Activated CD4-positive, alpha-beta T cell treated with anti-CD3 and anti-CD28 coated beads, Interleukin-2, Interleukin-4, amounts not matched to agents 100 ng/mL and 50 ng/mL, durations not matched to agents 16 hours and 8 hours (primary cell): ENCODE measurements at regions not wholly inside any gene's neighbourhood (a gene's known extent, or its start where the extent isn't known, plus 50 kb on each side); places are given as distances from the start of the nearest gene placed in this dataset.
A peak's percentile ranks its signal among the peaks of the same experiment; 100 is the strongest.

Experiments used
- DNase-seq: peaks from one replicate; pipeline ENCODE4 v3.0.0-alpha.2; 2020; ENCODE audit warnings: low spot score

- DNase-seq, result no peak
Measured at GRCh38 chr14:26204366-26204727, 393.5 kb downstream of the NOVA1 start.

- DNase-seq, result no peak
Measured at GRCh38 chr14:26200687-26201086, 397.1 kb downstream of the NOVA1 start.

- peak; percentile 6 for DNase-seq
Measured at GRCh38 chr14:26199590-26200370, 398.1 kb downstream of the NOVA1 start.

GRCh38 chr14:26199096-26199495 is 398.7 kb downstream of the NOVA1 start:
- no peak for DNase-seq

GRCh38 chr14:26194816-26195215 is 403.0 kb downstream of the NOVA1 start:
- DNase-seq, result no peak

- DNase-seq, result no peak
Measured at GRCh38 chr14:26191671-26192070, 406.2 kb downstream of the NOVA1 start.

GRCh38 chr14:26191123-26191522 is 406.7 kb downstream of the NOVA1 start:
- no peak for DNase-seq

- DNase-seq, result no peak
Measured at GRCh38 chr14:26190646-26191045, 407.2 kb downstream of the NOVA1 start.

- DNase-seq, result no peak
Measured at GRCh38 chr14:26187996-26188620, 409.7 kb downstream of the NOVA1 start.

GRCh38 chr14:26180221-26180620 is 417.6 kb downstream of the NOVA1 start:
- no peak for DNase-seq

- DNase-seq, result no peak
Measured at GRCh38 chr14:26175658-26176057, 422.2 kb downstream of the NOVA1 start.

GRCh38 chr14:26174395-26174794 is 423.4 kb downstream of the NOVA1 start:
- DNase-seq, result no peak

- no peak for DNase-seq
Measured at GRCh38 chr14:26173581-26174110, 424.2 kb downstream of the NOVA1 start.

GRCh38 chr14:26172396-26172795 is 425.4 kb downstream of the NOVA1 start:
- no peak for DNase-seq

GRCh38 chr14:26170885-26171284 is 426.9 kb downstream of the NOVA1 start:
- no peak for DNase-seq

GRCh38 chr14:26163761-26164160 is 434.1 kb downstream of the NOVA1 start:
- DNase-seq, result peak; percentile 1

- no peak for DNase-seq
Measured at GRCh38 chr14:26157517-26157916, 440.3 kb downstream of the NOVA1 start.

- no peak for DNase-seq
Measured at GRCh38 chr14:26143057-26143456, 454.8 kb downstream of the NOVA1 start.

- no peak for DNase-seq
Measured at GRCh38 chr14:26138764-26139445, 458.9 kb downstream of the NOVA1 start.

- no peak for DNase-seq
Measured at GRCh38 chr14:26137161-26137560, 460.7 kb downstream of the NOVA1 start.

GRCh38 chr14:26132061-26132645 is 465.7 kb downstream of the NOVA1 start:
- DNase-seq, result no peak

GRCh38 chr14:26130690-26131089 is 467.1 kb downstream of the NOVA1 start:
- no peak for DNase-seq
